22Rv1 (cell line): ENCODE measurements at regions not wholly inside any gene's neighbourhood (a gene's known extent, or its start where the extent isn't known, plus 50 kb on each side); places are given as distances from the start of the nearest gene placed in this dataset.

Experiments used
- CTCF ChIP-seq: fragments of 450-650 bp; IDR thresholded peaks from 2 replicates; pipeline ENCODE4 v1.5.1; 2017; ENCODE audit warnings: mild to moderate bottlenecking
- ZFX ChIP-seq: fragments of 450-650 bp; IDR thresholded peaks from 2 replicates; pipeline ENCODE4 v1.6.1; 2017; ENCODE audit warnings: antibody characterized with exemption, borderline replicate concordance

GRCh38 chr12:75838309-75838708, 193.3 kb downstream of the PHLDA1 start:
- TF ChIP-seq CTCF (no peak), ZFX (no peak)
